ENCODE measurements at regions not wholly inside any gene's neighbourhood (a gene's known extent, or its start where the extent isn't known, plus 50 kb on each side); places are given as distances from the start of the nearest gene placed in this dataset.

DNA sequence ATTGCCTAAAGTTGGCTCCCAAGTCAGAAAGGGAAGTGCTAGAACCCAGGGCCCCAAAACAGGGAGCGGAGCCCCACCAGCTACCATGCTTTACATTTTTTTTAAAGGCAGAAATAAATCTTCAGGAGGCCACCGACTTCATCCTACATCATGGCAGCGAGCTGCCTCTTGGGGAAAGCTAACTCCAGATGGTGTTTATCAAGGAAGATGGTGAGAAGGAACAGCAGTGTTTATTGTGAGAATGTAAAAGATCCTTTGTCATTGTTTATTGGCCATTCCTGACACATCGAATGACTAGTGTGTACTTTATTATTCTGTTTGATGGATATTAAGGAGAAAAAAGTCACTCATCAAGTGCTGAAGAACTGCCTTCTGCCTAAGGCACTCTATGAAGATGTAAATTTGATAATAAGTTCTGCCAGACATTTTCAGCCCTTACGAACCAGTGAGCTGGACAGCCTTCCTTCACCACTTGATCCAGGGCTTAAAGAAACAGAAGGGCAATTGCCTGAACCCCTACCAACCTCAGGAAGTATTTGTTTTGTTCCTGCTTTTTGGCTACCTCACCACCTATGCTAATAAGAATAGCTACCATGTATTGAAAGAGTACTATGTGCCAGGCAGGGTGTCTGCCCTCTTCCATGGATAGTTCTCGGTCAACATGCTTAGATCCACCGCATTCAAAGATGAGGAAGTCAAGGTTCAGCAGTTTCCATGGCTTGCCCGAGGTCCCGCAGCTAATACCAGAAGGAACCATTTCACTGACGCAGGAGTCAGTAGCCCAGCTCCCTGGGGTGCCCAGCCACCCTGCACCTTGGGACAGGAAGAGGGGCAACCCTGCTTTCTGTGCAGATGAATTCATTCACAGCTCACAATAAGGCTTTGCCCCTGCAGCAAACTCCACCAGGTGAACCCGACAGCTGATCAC is 194.7 kb upstream of the RREB1 start:
- TF ChIP-seq ZBTB7A (IDR thresholded peaks at IDR 0.05; ENCODE audit: low read depth) (no peak), EP300 (IDR thresholded peaks at IDR 0.05; ENCODE audit: borderline replicate concordance) (no peak), CEBPB (IDR thresholded peaks at IDR 0.05) (no peak), RAD21 (IDR thresholded peaks at IDR 0.05; ENCODE audit: low read depth) (no peak), CREB1 (IDR thresholded peaks at IDR 0.05; ENCODE audit: low read depth) (no peak), YY1 (IDR thresholded peaks at IDR 0.05; ENCODE audit: low read depth) (no peak), TCF12 (IDR thresholded peaks at IDR 0.05; ENCODE audit: low read depth) (no peak), TAF1 (IDR thresholded peaks at IDR 0.05; ENCODE audit: low read depth) (no peak), FOXM1 (IDR thresholded peaks at IDR 0.05; ENCODE audit: borderline replicate concordance, low read depth) (no peak), TEAD4 (IDR thresholded peaks at IDR 0.05) (no peak), NFIC (IDR thresholded peaks at IDR 0.05) (no peak)
- TF ChIP-seq, protein P1, sequence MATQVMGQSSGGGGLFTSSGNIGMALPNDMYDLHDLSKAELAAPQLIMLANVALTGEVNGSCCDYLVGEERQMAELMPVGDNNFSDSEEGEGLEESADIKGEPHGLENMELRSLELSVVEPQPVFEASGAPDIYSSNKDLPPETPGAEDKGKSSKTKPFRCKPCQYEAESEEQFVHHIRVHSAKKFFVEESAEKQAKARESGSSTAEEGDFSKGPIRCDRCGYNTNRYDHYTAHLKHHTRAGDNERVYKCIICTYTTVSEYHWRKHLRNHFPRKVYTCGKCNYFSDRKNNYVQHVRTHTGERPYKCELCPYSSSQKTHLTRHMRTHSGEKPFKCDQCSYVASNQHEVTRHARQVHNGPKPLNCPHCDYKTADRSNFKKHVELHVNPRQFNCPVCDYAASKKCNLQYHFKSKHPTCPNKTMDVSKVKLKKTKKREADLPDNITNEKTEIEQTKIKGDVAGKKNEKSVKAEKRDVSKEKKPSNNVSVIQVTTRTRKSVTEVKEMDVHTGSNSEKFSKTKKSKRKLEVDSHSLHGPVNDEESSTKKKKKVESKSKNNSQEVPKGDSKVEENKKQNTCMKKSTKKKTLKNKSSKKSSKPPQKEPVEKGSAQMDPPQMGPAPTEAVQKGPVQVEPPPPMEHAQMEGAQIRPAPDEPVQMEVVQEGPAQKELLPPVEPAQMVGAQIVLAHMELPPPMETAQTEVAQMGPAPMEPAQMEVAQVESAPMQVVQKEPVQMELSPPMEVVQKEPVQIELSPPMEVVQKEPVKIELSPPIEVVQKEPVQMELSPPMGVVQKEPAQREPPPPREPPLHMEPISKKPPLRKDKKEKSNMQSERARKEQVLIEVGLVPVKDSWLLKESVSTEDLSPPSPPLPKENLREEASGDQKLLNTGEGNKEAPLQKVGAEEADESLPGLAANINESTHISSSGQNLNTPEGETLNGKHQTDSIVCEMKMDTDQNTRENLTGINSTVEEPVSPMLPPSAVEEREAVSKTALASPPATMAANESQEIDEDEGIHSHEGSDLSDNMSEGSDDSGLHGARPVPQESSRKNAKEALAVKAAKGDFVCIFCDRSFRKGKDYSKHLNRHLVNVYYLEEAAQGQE (IDR thresholded peaks at IDR 0.05; ENCODE audit: low read depth) = no peak
- TF ChIP-seq, protein P2, sequence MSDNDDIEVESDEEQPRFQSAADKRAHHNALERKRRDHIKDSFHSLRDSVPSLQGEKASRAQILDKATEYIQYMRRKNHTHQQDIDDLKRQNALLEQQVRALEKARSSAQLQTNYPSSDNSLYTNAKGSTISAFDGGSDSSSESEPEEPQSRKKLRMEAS (IDR thresholded peaks at IDR 0.05) = no peak
- TF ChIP-seq, protein P3, sequence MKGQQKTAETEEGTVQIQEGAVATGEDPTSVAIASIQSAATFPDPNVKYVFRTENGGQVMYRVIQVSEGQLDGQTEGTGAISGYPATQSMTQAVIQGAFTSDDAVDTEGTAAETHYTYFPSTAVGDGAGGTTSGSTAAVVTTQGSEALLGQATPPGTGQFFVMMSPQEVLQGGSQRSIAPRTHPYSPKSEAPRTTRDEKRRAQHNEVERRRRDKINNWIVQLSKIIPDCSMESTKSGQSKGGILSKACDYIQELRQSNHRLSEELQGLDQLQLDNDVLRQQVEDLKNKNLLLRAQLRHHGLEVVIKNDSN (IDR thresholded peaks at IDR 0.05) = no peak

Data from Ishikawa (cell line).